T-cell (primary cell): ENCODE measurements at regions not wholly inside any gene's neighbourhood (a gene's known extent, or its start where the extent isn't known, plus 50 kb on each side); places are given as distances from the start of the nearest gene placed in this dataset.

Experiments used
- ATAC-seq, 4 experiments: fragments of 200-7000 bp in 3 of 4; fragments of 150-1000 bp in 1 of 4; cut with Tn5 transposase; replicated peaks in 1 of 4; 1 replicate in 3 of 4; 2 replicates in 1 of 4; pipeline ENCODE4 v1.10.0; 2021; ENCODE audit warnings: moderate library complexity in 3 of 4, mild to moderate bottlenecking in 2 of 4, moderate number of reproducible peaks in 1 of 4
- CTCF ChIA-PET, 2 donors: fragments of 300-600 bp; sonication (Branson Sonifier 250); formaldehyde crosslinking; loops; one replicate each; lab custom pipeline; 2022; ENCODE audit warnings: antibody characterized with exemption in 2 of 2; lab: Charles Lee
- POLR2A ChIA-PET, 2 donors: fragments of 300-600 bp; sonication (Branson Sonifier 250); formaldehyde crosslinking; loops; one replicate each; lab custom pipeline; 2022; ENCODE audit warnings: antibody characterized with exemption in 2 of 2; lab: Charles Lee
- DNase-seq, 35 experiments: peaks; one replicate each; pipeline versions ENCODE4 v3.0.0 to v3.0.0-alpha.2; 2013 to 2023
- H3K27ac ChIP-seq: one replicate; pipeline ENCODE4 v1.5.1; 2013; ENCODE audit warnings: low read length
- H3K27me3 ChIP-seq, 2 experiments: replicated peaks in 1 of 2; 1 replicate in 1 of 2; 2 replicates in 1 of 2; pipeline versions ENCODE4 v1.6.1 to v1.7.0; 2013; ENCODE audit warnings: low read length in 1 of 2, mixed read lengths in 1 of 2; ENCODE audit not compliant: control insufficient read depth in 2 of 2, insufficient read depth in 2 of 2; ENCODE audit errors: extremely low read depth in 1 of 2
- H3K36me3 ChIP-seq, 2 donors: 1 replicate in 1 of 2; 2 replicates in 1 of 2; pipeline versions ENCODE4 v1.6.1 to v1.7.0; 2013; ENCODE audit warnings: low read length in 1 of 2; ENCODE audit not compliant: control insufficient read depth in 2 of 2, insufficient read depth in 1 of 2; ENCODE audit errors: extremely low read depth in 1 of 2
- H3K4me1 ChIP-seq, 2 experiments: 1 replicate in 1 of 2; 2 replicates in 1 of 2; pipeline versions ENCODE4 v1.6.1 to v1.7.0; 2013; ENCODE audit warnings: low read length in 2 of 2, mixed read lengths in 1 of 2; ENCODE audit not compliant: insufficient read depth in 2 of 2, control insufficient read depth in 1 of 2; ENCODE audit errors: extremely low read depth in 1 of 2
- H3K4me3 ChIP-seq, 2 donors: 1 replicate in 1 of 2; 2 replicates in 1 of 2; pipeline versions ENCODE4 v1.5.1 to v1.7.0; 2013; ENCODE audit warnings: mild to moderate bottlenecking in 2 of 2, low read length in 1 of 2, moderate library complexity in 1 of 2; ENCODE audit not compliant: control insufficient read depth in 1 of 2; ENCODE audit errors: extremely low read depth in 1 of 2
- H3K9me3 ChIP-seq: 2 replicates; pipeline ENCODE4 v1.7.0; 2013
- H3K27ac Mint-ChIP-seq, 2 donors: one replicate each; pipeline ENCODE4 v1.8.0; 2020 to 2021; ENCODE audit warnings: mild to moderate bottlenecking in 2 of 2, mixed read lengths in 2 of 2
- H3K27me3 Mint-ChIP-seq, 2 donors: one replicate each; pipeline ENCODE4 v1.8.0; 2021 to 2022; ENCODE audit warnings: mixed read lengths in 2 of 2
- H3K36me3 Mint-ChIP-seq: one replicate; pipeline ENCODE4 v1.8.0; 2021; ENCODE audit warnings: mixed read lengths
- H3K4me1 Mint-ChIP-seq, 3 donors: one replicate each; pipeline ENCODE4 v1.8.0; 2020 to 2022; ENCODE audit warnings: mixed read lengths in 3 of 3, mild to moderate bottlenecking in 1 of 3
- H3K4me3 Mint-ChIP-seq, 3 donors: one replicate each; pipeline ENCODE4 v1.8.0; 2020 to 2022; ENCODE audit warnings: mild to moderate bottlenecking in 3 of 3, mixed read lengths in 3 of 3, moderate library complexity in 3 of 3
- H3K9me3 Mint-ChIP-seq, 3 donors: one replicate each; pipeline ENCODE4 v1.8.0; 2020 to 2022; ENCODE audit warnings: mixed read lengths in 3 of 3
- WGBS: methylation state at CpG from one replicate; pipeline ENCODE4 v1.1.5; 2013; ENCODE audit warnings: missing lambda C conversion rate; ENCODE audit not compliant: insufficient coverage; 5-methylcytosine and 5-hydroxymethylcytosine counted together

- DNase-seq (no peak), ATAC-seq (no peak)
- no peaks in the 10 kb centered on the region for H3K36me3 Mint-ChIP-seq
- WGBS: no CpG with 5 or more reads among the region's 2 CpGs
- peaks cover 0 to 4% of the 10 kb centered on the region in 2 experiments for H3K27me3 ChIP-seq
- no peak overlapping the region for H3K4me3 ChIP-seq
- H3K36me3 ChIP-seq: no peaks in the 10 kb centered on the region
- ChIA-PET POLR2A (no interaction called here), CTCF (interaction anchor here (0.6 kb wide), 2 partner anchors 956 to 1109 kb away, joined by 4 to 5 read pairs; no protein-coding TSS in a partner anchor)
- no peaks in the 10 kb centered on the region for H3K9me3 ChIP-seq
- no peak overlapping the region for H3K27ac Mint-ChIP-seq
- H3K4me1 ChIP-seq: no peaks in the 10 kb centered on the region
- H3K9me3 Mint-ChIP-seq: no peaks in the 10 kb centered on the region
- no peak overlapping the region for H3K27ac ChIP-seq
- peaks cover 0 to 9% of the 10 kb centered on the region in 2 donors for H3K27me3 Mint-ChIP-seq
- no peaks in the 10 kb centered on the region for H3K4me1 Mint-ChIP-seq
- H3K4me3 Mint-ChIP-seq: no peak overlapping the region
These were observed 334.7 kb upstream of the RASGRP1 start for GRCh38 chr15:38899300-38899699.

- CTCF ChIA-PET: no interaction called here
- DNase-seq: no peak
- Mint-ChIP-seq H3K27ac (no peak overlapping the region), H3K4me3 (no peak overlapping the region), H3K4me1 (no peaks in the 10 kb centered on the region), H3K27me3 (peaks cover 0 to 7% of the 10 kb centered on the region in 2 donors), H3K36me3 (no peaks in the 10 kb centered on the region), H3K9me3 (peaks cover 0 to 7% (median 5%) of the 10 kb centered on the region in 3 donors)
- POLR2A ChIA-PET: interaction anchor here in 1 of 2 donors (0.6 kb wide), 1 partner anchor 430 kb away, joined by 5 read pairs; no protein-coding TSS in a partner anchor
- Histone ChIP-seq H3K4me1 (no peaks in the 10 kb centered on the region), H3K27me3 (peaks cover 0 to 4% of the 10 kb centered on the region in 2 experiments), H3K27ac (no peak overlapping the region), H3K4me3 (no peak overlapping the region), H3K36me3 (no peaks in the 10 kb centered on the region), H3K9me3 (no peaks in the 10 kb centered on the region)
- WGBS: 90% methylated on average over 3 of the region's 4 CpGs
- no peak for ATAC-seq
These were observed 339.7 kb upstream of the RASGRP1 start for GRCh38 chr15:38904298-38904697.

DNA sequence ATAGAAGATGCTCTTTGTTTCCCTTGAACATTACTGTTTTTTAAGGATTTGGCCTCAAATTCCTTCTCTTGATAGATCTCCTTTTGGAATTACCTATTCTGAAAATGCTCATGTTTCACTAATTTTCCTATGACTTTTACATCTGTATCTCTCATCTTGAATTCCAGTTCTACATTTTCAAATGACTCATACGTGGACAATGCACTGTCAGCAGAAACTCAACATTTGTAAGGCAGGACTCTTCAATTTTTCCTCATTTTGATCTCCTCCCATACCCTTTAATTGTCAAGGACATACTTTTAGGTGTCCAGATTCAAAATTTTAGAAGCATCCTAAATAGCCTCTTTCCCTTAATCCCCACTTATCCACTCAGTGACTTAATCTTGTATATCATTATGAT, 341.0 kb upstream of the RASGRP1 start:
- no peaks in the 10 kb centered on the region for H3K9me3 ChIP-seq
- no peak for ATAC-seq
- no peak overlapping the region for H3K4me3 ChIP-seq
- peaks cover 0 to 12% (median 11%) of the 10 kb centered on the region in 3 donors for H3K9me3 Mint-ChIP-seq
- H3K36me3 ChIP-seq: no peaks in the 10 kb centered on the region
- no peak overlapping the region for H3K27ac ChIP-seq
- CTCF ChIA-PET: interaction anchor here in 1 of 2 donors (0.6 kb wide), 1 partner anchor 486 kb away, joined by 3 read pairs; no protein-coding TSS in a partner anchor
- H3K27me3 Mint-ChIP-seq: peaks cover 0 to 7% of the 10 kb centered on the region in 2 donors
- no peak overlapping the region for H3K4me3 Mint-ChIP-seq
- no peaks in the 10 kb centered on the region for H3K36me3 Mint-ChIP-seq
- WGBS: 55% methylated on average over 1 of the region's 1 CpG
- no peak overlapping the region for H3K27ac Mint-ChIP-seq
- H3K4me1 ChIP-seq: no peaks in the 10 kb centered on the region
- no peaks in the 10 kb centered on the region for H3K4me1 Mint-ChIP-seq
- no peak for DNase-seq
- peaks cover 0 to 4% of the 10 kb centered on the region in 2 experiments for H3K27me3 ChIP-seq
- POLR2A ChIA-PET: no interaction called here

- Histone ChIP-seq H3K4me1 (no peaks in the 10 kb centered on the region), H3K27ac (no peak overlapping the region), H3K36me3 (no peaks in the 10 kb centered on the region), H3K9me3 (no peaks in the 10 kb centered on the region), H3K4me3 (no peak overlapping the region), H3K27me3 (no peaks in the 10 kb centered on the region)
- no CpG with 5 or more reads among the region's 2 CpGs for WGBS
- H3K4me3 Mint-ChIP-seq: no peak overlapping the region
- no peaks in the 10 kb centered on the region for H3K4me1 Mint-ChIP-seq
- ATAC-seq: no peak
- POLR2A ChIA-PET: no interaction called here
- CTCF ChIA-PET: no interaction called here
- no peak for DNase-seq
- no peaks in the 10 kb centered on the region for H3K9me3 Mint-ChIP-seq
- no peaks in the 10 kb centered on the region for H3K36me3 Mint-ChIP-seq
- H3K27me3 Mint-ChIP-seq: peaks cover 0 to 13% of the 10 kb centered on the region in 2 donors
- H3K27ac Mint-ChIP-seq: no peak overlapping the region
These were observed 356.4 kb upstream of the RASGRP1 start for GRCh38 chr15:38920966-38921365.

GRCh38 chr15:38921471-38921870, 356.9 kb upstream of the RASGRP1 start:
- peaks cover 0 to 9% of the 10 kb centered on the region in 2 donors for H3K27me3 Mint-ChIP-seq
- no peaks in the 10 kb centered on the region for H3K36me3 Mint-ChIP-seq
- H3K36me3 ChIP-seq: no peaks in the 10 kb centered on the region
- ATAC-seq (no peak), DNase-seq (no peak)
- no peak overlapping the region for H3K4me3 ChIP-seq
- ChIA-PET CTCF (no interaction called here), POLR2A (no interaction called here)
- H3K27ac Mint-ChIP-seq: no peak overlapping the region
- H3K9me3 ChIP-seq: no peaks in the 10 kb centered on the region
- H3K27me3 ChIP-seq: no peaks in the 10 kb centered on the region
- no peaks in the 10 kb centered on the region for H3K4me1 ChIP-seq
- no peak overlapping the region for H3K27ac ChIP-seq
- H3K4me3 Mint-ChIP-seq: no peak overlapping the region
- no CpG with 5 or more reads among the region's 2 CpGs for WGBS
- H3K9me3 Mint-ChIP-seq: no peaks in the 10 kb centered on the region
- H3K4me1 Mint-ChIP-seq: no peaks in the 10 kb centered on the region

DNA sequence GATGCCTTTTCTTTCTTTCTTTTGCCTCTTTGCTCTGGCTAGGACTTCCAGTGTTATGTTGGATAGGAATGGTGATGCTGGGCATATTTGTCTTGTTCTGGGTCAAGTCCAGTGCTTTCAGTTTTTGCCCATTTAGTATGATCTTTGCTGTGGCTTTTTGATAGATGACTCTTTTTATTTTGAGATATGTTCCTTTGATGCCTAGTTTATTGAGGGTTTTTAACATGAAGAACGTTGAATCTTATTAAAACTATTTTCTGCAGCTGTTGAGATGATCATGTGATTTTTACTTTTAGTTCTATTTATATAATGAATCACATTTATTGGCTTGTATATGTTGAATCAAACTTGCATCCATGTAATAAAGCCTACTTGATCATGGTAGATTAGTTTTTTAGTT, 363.8 kb upstream of the RASGRP1 start:
- no peaks in the 10 kb centered on the region for H3K9me3 Mint-ChIP-seq
- no peaks in the 10 kb centered on the region for H3K4me1 ChIP-seq
- H3K4me1 Mint-ChIP-seq: no peaks in the 10 kb centered on the region
- no peak overlapping the region for H3K27ac Mint-ChIP-seq
- POLR2A ChIA-PET: no interaction called here
- H3K36me3 Mint-ChIP-seq: no peaks in the 10 kb centered on the region
- no peak for ATAC-seq
- H3K4me3 Mint-ChIP-seq: no peak overlapping the region
- WGBS: no CpG with 5 or more reads among the region's 1 CpG
- peaks cover 7 to 20% of the 10 kb centered on the region in 2 donors for H3K27me3 Mint-ChIP-seq
- no peaks in the 10 kb centered on the region for H3K36me3 ChIP-seq
- CTCF ChIA-PET: no interaction called here
- no peaks in the 10 kb centered on the region for H3K9me3 ChIP-seq
- no peak overlapping the region for H3K4me3 ChIP-seq
- peaks cover 0 to 9% of the 10 kb centered on the region in 2 experiments for H3K27me3 ChIP-seq
- no peak overlapping the region for H3K27ac ChIP-seq
- DNase-seq: no peak
